Amniotic epithelial cell (primary cell): ENCODE measurements at regions not wholly inside any gene's neighbourhood (a gene's known extent, or its start where the extent isn't known, plus 50 kb on each side); places are given as distances from the start of the nearest gene placed in this dataset.

ENCODE experiments used
- DNase-seq: peaks from one replicate; pipeline ENCODE4 v3.0.0-alpha.2; 2010; ENCODE audit warnings: low read depth

DNA sequence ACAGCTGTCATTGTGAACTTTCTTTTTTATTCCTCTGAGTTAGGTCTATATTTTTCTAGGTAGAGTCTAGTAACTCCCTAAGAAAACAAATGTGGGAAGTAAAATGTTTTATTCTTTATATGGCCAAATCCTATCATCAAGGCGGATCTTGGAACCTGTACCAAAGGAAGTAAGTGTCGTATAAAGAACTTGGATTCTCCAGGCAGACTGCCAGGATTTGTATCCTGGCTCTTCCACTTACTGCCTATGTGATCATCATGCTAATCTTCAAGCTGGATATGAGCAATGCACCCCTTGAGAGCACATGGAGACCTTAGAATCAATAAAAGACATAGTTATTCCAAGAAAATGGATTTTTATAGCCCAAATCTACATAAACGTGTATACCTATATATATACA lies 286.5 kb downstream of the PCDH17 start:
- DNase-seq, result no peak

DNA sequence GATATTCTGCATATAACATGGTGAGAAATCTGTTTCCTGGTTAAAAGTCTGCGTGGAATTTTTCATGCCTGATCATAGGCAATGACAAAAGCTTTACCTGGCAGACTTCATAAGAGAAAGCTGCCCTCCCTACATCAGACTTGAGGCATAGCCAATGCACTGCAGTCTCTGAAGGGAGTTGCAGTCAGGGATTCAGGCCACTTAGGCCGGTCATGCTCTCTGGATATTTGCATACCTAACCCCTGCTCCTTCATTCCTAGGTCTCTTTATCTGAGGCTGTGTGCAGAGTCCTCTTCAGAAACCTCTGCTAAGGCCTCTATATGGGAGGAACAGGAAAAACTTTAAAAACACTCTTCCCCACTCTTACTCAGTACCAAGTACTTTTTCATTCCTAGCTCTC lies 287.4 kb downstream of the PCDH17 start:
- no peak for DNase-seq

GRCh38 chr13:57925250-57925649 lies 293.7 kb downstream of the PCDH17 start:
- DNase-seq, result peak; percentile 6

DNA sequence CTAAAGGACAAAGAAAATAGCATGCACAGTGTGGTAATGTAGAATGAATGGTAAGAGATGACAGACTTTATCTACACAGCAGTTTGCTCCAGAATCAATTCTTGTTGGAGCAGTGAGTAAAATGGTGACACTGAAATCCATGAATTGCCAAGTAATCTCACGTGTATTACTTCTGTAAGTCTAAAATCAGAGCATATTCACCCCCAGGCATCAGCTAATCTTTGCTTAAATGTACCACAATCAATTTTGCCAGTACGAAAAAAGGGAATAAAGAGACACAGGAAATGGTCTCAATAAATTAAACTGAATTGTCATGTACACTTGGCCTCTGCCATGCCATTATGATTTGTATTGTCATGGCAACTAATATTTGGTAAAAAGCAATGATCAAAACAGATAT lies 294.2 kb downstream of the PCDH17 start:
- DNase-seq, result no peak

DNA sequence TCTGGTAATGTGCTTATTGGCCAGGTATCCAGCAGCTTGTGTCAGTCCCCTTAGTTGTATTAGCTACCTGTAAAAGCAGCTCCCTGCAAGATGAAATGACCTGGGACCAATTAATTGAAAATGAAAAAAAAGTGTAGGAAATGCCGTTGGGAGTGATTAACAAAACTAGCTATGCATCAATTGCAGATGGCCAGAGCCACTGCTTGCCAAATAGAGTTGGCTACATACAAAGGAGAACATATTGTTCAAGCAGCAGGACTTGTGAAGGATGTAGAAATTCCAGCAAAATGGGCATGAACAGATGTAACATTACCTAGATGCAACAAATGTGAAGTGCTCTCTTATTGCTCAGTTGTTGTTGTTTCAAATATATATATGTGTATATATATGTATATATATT lies 300.5 kb downstream of the PCDH17 start:
- DNase-seq, result no peak

GRCh38 chr13:57933606-57934005 lies 302.1 kb downstream of the PCDH17 start:
- no peak for DNase-seq

DNA sequence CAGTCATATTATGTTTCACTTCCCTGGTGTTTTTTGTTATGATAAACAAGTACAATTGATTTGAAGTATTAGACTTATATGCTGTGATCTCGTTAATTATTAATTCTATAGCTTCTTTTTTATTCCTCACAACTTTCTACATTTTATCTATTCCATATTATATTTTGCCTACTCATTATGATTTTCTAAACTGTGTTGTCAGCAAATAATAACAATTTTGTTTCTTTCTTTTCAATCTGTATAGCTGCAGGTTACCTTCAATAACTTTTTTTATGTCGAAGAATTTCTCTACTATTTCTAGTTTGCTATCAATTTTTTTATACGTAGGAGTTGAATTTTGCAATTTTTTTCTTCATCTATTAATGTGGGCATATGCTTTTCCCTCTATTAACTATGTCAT lies 304.4 kb downstream of the PCDH17 start:
- DNase-seq, result no peak

GRCh38 chr13:57946361-57946760 lies 314.8 kb downstream of the PCDH17 start:
- no peak for DNase-seq

DNA sequence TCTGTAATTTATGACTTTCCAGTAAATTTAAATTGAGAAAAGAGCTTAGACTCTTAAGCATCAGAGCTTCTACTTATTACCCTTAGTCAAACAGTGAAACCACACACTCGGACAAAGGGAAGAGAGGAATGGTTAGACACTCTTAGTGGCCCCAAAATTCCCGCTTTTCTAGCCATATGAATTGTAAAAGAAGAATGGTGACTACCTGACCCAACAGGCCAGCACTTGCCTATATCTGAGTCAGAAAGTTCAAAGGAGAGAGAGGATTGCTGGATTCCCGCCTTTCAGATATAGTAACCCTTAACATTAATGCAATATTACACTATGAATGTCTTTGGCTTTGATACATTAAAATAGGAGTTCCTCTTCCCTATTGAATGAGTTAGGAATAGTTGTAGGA lies 317.3 kb downstream of the PCDH17 start:
- DNase-seq, result no peak

- DNase-seq, result no peak
Observed at GRCh38 chr13:57969951-57970350, 338.4 kb downstream of the PCDH17 start.

DNA sequence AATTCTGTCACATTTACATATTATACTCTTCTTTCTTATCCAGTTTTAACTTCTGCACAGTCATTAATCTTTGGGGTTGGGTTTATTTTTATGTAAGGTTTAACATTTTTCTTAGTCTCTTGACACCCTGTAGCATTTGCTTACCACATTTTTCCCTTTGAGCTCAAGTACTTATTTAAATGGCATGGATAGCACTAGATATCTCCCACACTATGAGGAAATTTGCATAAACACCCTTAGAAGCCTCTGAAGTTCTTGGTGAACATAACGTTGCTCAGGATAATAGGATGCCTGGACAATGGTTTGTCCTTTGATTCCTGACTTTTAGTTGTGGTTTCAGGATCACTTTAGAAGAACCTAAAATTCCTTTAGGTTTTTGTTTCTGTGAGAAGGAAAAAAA lies 338.9 kb downstream of the PCDH17 start:
- no peak for DNase-seq

- DNase-seq, result no peak
Observed at GRCh38 chr13:57982782-57983181, 351.2 kb downstream of the PCDH17 start.

- no peak for DNase-seq
Observed at GRCh38 chr13:57988276-57988675, 356.7 kb downstream of the PCDH17 start.

- DNase-seq, result no peak
Observed at GRCh38 chr13:57991041-57991440, 359.5 kb downstream of the PCDH17 start.

- peak; percentile 3 for DNase-seq
Observed at GRCh38 chr13:57992416-57992815, 360.9 kb downstream of the PCDH17 start.

- peak; percentile 68 for DNase-seq
Observed at GRCh38 chr13:57996717-57997116, 365.2 kb downstream of the PCDH17 start.

GRCh38 chr13:58004751-58005150 lies 373.2 kb downstream of the PCDH17 start:
- DNase-seq, result no peak

GRCh38 chr13:58018020-58018419 lies 386.5 kb downstream of the PCDH17 start:
- DNase-seq, result no peak

DNA sequence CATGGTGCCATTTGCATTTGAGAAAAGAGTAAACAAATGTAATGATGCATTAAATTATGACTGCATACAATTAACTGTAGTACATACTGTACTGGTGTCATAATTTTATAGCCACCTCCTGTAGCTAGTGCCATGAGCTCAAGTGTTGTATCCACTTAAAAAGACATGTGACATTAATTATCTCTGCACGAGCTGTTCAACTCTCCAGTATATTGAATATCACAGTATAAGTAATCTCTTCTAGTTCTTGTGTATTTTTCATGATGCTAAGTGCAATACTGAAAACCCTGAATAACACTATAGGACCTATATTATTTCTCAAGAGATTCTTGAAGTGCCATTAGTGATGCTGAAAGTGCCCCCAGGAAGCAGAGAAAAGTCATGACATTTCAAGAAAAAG lies 387.3 kb downstream of the PCDH17 start:
- DNase-seq, result no peak

DNA sequence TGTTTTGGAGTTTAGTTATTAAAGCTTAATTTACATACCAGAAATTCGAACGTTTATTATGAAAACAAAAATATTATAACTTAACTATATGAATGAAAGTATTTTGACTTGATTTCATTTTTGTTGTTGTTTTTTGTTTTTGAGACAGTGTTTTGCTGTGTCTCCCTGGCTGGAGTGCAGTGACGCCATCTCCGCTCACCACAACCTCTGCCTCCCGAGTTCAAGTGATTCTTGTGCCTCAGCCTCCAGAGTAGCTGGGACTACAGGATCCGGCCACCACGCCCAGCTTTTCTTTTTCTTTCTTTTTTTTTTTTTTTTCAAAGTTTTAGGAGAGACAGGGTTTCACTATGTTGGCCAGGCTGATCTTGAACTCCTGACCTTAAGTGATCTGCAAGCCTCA lies 392.6 kb downstream of the PCDH17 start:
- DNase-seq, result no peak

- peak; percentile 6 for DNase-seq
Observed at GRCh38 chr13:58025821-58026220, 394.3 kb downstream of the PCDH17 start.

DNA sequence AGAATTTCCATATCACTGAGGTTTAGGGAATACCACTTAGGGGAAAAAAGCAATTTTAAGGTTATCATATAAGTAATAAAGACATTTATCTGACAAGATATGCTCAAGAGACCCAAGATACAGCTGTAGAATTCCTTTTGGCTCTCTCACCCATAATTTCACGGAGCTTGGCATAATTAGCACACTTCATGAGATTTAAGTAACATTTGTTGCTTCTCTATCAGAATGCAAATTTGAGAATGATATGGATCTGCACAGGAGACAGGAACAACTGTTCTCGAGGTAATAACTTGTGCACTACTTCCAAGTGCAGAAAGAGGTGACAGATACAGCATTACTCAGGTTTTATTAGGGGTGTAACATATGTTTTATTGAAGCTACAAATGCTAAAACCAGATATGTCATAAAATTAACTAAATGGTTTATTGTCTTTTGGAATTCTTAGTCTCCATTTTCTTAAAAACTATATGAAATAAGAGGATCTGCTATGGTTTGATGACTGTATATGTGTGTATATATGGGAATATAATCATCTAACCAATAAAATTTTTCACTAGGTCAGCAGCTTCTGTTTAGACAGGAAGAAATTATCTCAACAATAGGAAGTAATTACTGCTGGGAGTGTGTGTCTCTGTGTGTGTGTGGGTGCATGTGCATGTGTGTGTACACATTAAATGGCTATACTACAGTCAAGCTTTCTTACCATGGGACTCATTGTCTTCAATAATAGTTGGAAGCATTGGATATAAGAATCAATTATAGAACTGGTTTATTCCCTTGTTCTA lies 401.3 kb downstream of the PCDH17 start:
- DNase-seq, result no peak

GRCh38 chr13:58043971-58044370 lies 412.4 kb downstream of the PCDH17 start:
- DNase-seq, result no peak

- peak; percentile 10 for DNase-seq
Observed at GRCh38 chr13:58048670-58049069, 417.1 kb downstream of the PCDH17 start.
